Embryonic facial prominence (tissue), 1 donor: ENCODE measurements at regions not wholly inside any gene's neighbourhood (a gene's known extent, or its start where the extent isn't known, plus 50 kb on each side); places are given as distances from the start of the nearest gene placed in this dataset.

Experiments used
- DNase-seq: peaks from one replicate; pipeline ENCODE4 v3.0.0-alpha.2; 2016; ENCODE audit errors: extremely low spot score

GRCh38 chr9:12640866-12641636 lies 52.1 kb upstream of the TYRP1 start:
- no peak for DNase-seq
